Left lobe of liver (tissue), 2 donors: ENCODE measurements at regions not wholly inside any gene's neighbourhood (a gene's known extent, or its start where the extent isn't known, plus 50 kb on each side); places are given as distances from the start of the nearest gene placed in this dataset.
"Not testable (repeated sequence)": the region's sequence is repeated elsewhere in the genome, so short reads cannot be mapped to it uniquely, and the experiment has no call there.

Source experiments
- ATAC-seq: fragments of 200-7000 bp; cut with Tn5 transposase; one replicate; pipeline ENCODE4 v1.9.1; 2020; ENCODE audit warnings: mild to moderate bottlenecking, moderate library complexity
- DNase-seq: peaks from one replicate; pipeline ENCODE4 v3.0.0-alpha.2; 2020; ENCODE audit warnings: low spot score
- donor health status: DM: no; HTN: no; CAD: no; lungs with moderate emphysema.
- donor health status: DM: no; HTN: yes; CAD: no.

GRCh38 chr13:50745542-50746115 lies 97.9 kb downstream of the DLEU7 start:
- DNase-seq, result no peak
- ATAC-seq, result no peak

GRCh38 chr13:50747737-50748350 lies 95.6 kb downstream of the DLEU7 start:
- ATAC-seq, result no peak

GRCh38 chr13:50753221-50753620 lies 90.3 kb downstream of the DLEU7 start:
- not testable (repeated sequence) for ATAC-seq, DNase-seq

More at GRCh38 chr13:50747737-50748350, 95.6 kb downstream of the DLEU7 start:
- DNase-seq, result no peak

GRCh38 chr13:50755862-50756685 lies 87.4 kb downstream of the DLEU7 start:
- DNase-seq, ATAC-seq: not testable (repeated sequence)

GRCh38 chr13:50757008-50757407 lies 86.5 kb downstream of the DLEU7 start:
- DNase-seq, result no peak
- ATAC-seq, result no peak

- DNase-seq, result no peak
These were observed 84.7 kb downstream of the DLEU7 start for GRCh38 chr13:50758796-50759195.

GRCh38 chr13:50760751-50761150 lies 82.7 kb downstream of the DLEU7 start:
- ATAC-seq, result no peak
- no peak for DNase-seq

More at GRCh38 chr13:50758796-50759195, 84.7 kb downstream of the DLEU7 start:
- no peak for ATAC-seq

GRCh38 chr13:50761406-50761805 lies 82.1 kb downstream of the DLEU7 start:
- DNase-seq, result no peak
- no peak for ATAC-seq

GRCh38 chr13:50762969-50763567 lies 80.4 kb downstream of the DLEU7 start:
- no peak for DNase-seq
- no peak for ATAC-seq

- DNase-seq, result no peak
- no peak for ATAC-seq
These were observed 77.5 kb downstream of the DLEU7 start for GRCh38 chr13:50766013-50766412.

- no peak for ATAC-seq
- no peak for DNase-seq
These were observed 76.8 kb downstream of the DLEU7 start for GRCh38 chr13:50766695-50767094.

GRCh38 chr13:50772881-50773280 lies 70.6 kb downstream of the DLEU7 start:
- not testable (repeated sequence) for DNase-seq, ATAC-seq
